HEK293 (cell line): ENCODE measurements at regions not wholly inside any gene's neighbourhood (a gene's known extent, or its start where the extent isn't known, plus 50 kb on each side); places are given as distances from the start of the nearest gene placed in this dataset.
"Not testable (repeated sequence)": the region's sequence is repeated elsewhere in the genome, so short reads cannot be mapped to it uniquely, and the experiment has no call there.

ENCODE experiments used
- CTCF ChIA-PET: fragments of 350-600 bp; formaldehyde crosslinking; extraction: SDS; loops from one replicate; lab custom pipeline; 2021; ENCODE audit warnings: antibody characterized with exemption; lab: Yijun Ruan, JAX
- POLR2A ChIA-PET: fragments of 300-600 bp; formaldehyde crosslinking; extraction: SDS; loops from one replicate; lab custom pipeline; 2020; ENCODE audit warnings: antibody characterized with exemption, inconsistent platforms; lab: Yijun Ruan, JAX
- H3K27ac ChIP-seq: fragments of 200-500 bp; sonication (Bioruptor generic); 2 replicates; pipeline ENCODE4 v1.5.1; 2014; ENCODE audit warnings: low read depth, low read length, control low read depth, inconsistent platforms; ENCODE audit errors: extremely low read depth
- H3K36me3 ChIP-seq, 2 experiments: fragments of 200-500 bp in 1 of 2; sonication (Bioruptor generic) in 1 of 2; 1 replicate in 1 of 2; 2 replicates in 1 of 2; pipeline ENCODE4 v1.5.1; 2014 to 2017; ENCODE audit warnings: inconsistent platforms in 2 of 2, low read length in 2 of 2; ENCODE audit not compliant: control insufficient read depth in 2 of 2, insufficient read depth in 1 of 2
- H3K4me1 ChIP-seq: fragments of 200-500 bp; sonication (Bioruptor generic); 2 replicates; pipeline ENCODE4 v1.5.1; 2014; ENCODE audit warnings: mild to moderate bottlenecking, low read length, inconsistent platforms; ENCODE audit not compliant: control insufficient read depth, insufficient read depth
- H3K4me3 ChIP-seq: 2 replicates; pipeline ENCODE4 v1.5.1; 2011; ENCODE audit warnings: low read depth, mild to moderate bottlenecking, control low read depth, low read length, moderate library complexity
- H3K9me3 ChIP-seq: fragments of 200-500 bp; sonication (Bioruptor generic); 2 replicates; pipeline ENCODE4 v1.5.1; 2014; ENCODE audit warnings: low read depth, low read length, inconsistent platforms; ENCODE audit not compliant: control insufficient read depth, insufficient read depth
- HOXC10 ChIP-seq: sonication (generic); formaldehyde crosslinking; IDR thresholded peaks from 2 replicates; pipeline ENCODE4 v1.8.1; 2023; ENCODE audit warnings: mild to moderate bottlenecking, missing genetic modification reagents
- KLF1 ChIP-seq: fragments of 450-650 bp; formaldehyde crosslinking; IDR thresholded peaks from 2 replicates; pipeline ENCODE4 v1.5.1; 2016; ENCODE audit warnings: missing biosample characterization, missing genetic modification characterization
- SALL2 ChIP-seq: fragments of 450-650 bp; formaldehyde crosslinking; IDR thresholded peaks from 2 replicates; pipeline ENCODE4 v1.5.0; 2017; ENCODE audit warnings: missing biosample characterization, mild to moderate bottlenecking, missing genetic modification characterization, borderline replicate concordance
- ZNF112 ChIP-seq: fragments of 450-650 bp; formaldehyde crosslinking; IDR thresholded peaks from 2 replicates; pipeline ENCODE4 v1.5.0; 2017; ENCODE audit warnings: missing biosample characterization, missing genetic modification characterization
- ZNF202 ChIP-seq: fragments of 450-650 bp; formaldehyde crosslinking; IDR thresholded peaks from 2 replicates; pipeline ENCODE4 v1.5.1; 2016; ENCODE audit warnings: missing biosample characterization, missing genetic modification characterization, borderline replicate concordance
- ZNF311 ChIP-seq: fragments of 450-650 bp; formaldehyde crosslinking; IDR thresholded peaks from 2 replicates; pipeline ENCODE4 v1.5.1; 2017; ENCODE audit warnings: missing biosample characterization, missing genetic modification characterization, borderline replicate concordance
- ZNF354C ChIP-seq: fragments of 450-650 bp; formaldehyde crosslinking; IDR thresholded peaks from 2 replicates; pipeline ENCODE4 v1.5.1; 2016; ENCODE audit warnings: missing biosample characterization, missing genetic modification characterization, low read depth, borderline replicate concordance
- ZNF416 ChIP-seq: fragments of 450-650 bp; formaldehyde crosslinking; IDR thresholded peaks from 2 replicates; pipeline ENCODE4 v1.5.1; 2016; ENCODE audit warnings: missing biosample characterization, missing genetic modification characterization
- ZNF521 ChIP-seq: fragments of 450-650 bp; formaldehyde crosslinking; IDR thresholded peaks from 2 replicates; pipeline ENCODE4 v1.5.1; 2017; ENCODE audit warnings: missing biosample characterization, mild to moderate bottlenecking, missing genetic modification characterization
- ZNF624 ChIP-seq: fragments of 450-650 bp; formaldehyde crosslinking; IDR thresholded peaks from 2 replicates; pipeline ENCODE4 v1.5.1; 2017; ENCODE audit warnings: missing biosample characterization, missing genetic modification characterization
- ZNF670 ChIP-seq: fragments of 450-650 bp; formaldehyde crosslinking; IDR thresholded peaks from 2 replicates; pipeline ENCODE4 v1.5.1; 2016; ENCODE audit warnings: missing biosample characterization, missing genetic modification characterization, low read depth
- TF ChIP-seq, protein P1 (sequence below): fragments of 450-650 bp; formaldehyde crosslinking; IDR thresholded peaks from 2 replicates; pipeline ENCODE4 v1.5.1; 2017; ENCODE audit warnings: missing biosample characterization, missing genetic modification characterization
- TF ChIP-seq, protein P2 (sequence below): fragments of 450-650 bp; formaldehyde crosslinking; IDR thresholded peaks from 2 replicates; pipeline ENCODE4 v1.5.1; 2016; ENCODE audit warnings: missing biosample characterization, missing genetic modification characterization
- TF ChIP-seq, protein P3 (sequence below): IDR thresholded peaks from 2 replicates; pipeline ENCODE4 v1.6.1; 2011; ENCODE audit warnings: mild to moderate bottlenecking, low read depth, low read length, borderline replicate concordance
- TF ChIP-seq, protein P4 (sequence below): fragments of 450-650 bp; formaldehyde crosslinking; IDR thresholded peaks from 2 replicates; pipeline ENCODE4 v1.5.1; 2016; ENCODE audit warnings: missing biosample characterization, missing genetic modification characterization

DNA sequence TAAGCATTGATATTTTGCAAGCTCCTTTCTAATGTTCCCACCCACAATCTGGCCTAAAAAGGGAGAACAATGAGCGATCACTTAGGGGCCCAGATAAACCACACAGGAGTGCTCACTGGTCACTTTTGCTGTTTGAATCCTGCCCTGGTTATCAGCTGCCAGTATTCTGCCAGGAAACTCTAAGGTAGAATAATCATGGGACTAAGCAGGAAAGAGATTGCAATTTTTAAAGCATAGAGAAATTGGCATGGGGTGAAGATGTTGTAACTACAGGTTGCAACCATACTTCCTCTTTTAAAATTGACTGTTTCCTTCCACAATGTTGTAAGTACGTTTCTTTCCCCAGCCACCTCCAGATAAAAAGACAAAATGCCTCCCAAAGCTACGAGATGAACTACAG, 251.2 kb upstream of the CDH11 start:
- H3K27ac ChIP-seq, result no peak overlapping the region
- no peaks in the 10 kb centered on the region for H3K9me3 ChIP-seq
- TF ChIP-seq HOXC10 (CRISPR knock-in tag) (no peak), ZNF521 (tag by site-specific recombination) (no peak), KLF1 (no peak), ZNF416 (no peak), ZNF670 (tag by site-specific recombination) (no peak), ZNF624 (no peak), ZNF311 (tag by site-specific recombination) (no peak)
- TF ChIP-seq, protein P1, sequence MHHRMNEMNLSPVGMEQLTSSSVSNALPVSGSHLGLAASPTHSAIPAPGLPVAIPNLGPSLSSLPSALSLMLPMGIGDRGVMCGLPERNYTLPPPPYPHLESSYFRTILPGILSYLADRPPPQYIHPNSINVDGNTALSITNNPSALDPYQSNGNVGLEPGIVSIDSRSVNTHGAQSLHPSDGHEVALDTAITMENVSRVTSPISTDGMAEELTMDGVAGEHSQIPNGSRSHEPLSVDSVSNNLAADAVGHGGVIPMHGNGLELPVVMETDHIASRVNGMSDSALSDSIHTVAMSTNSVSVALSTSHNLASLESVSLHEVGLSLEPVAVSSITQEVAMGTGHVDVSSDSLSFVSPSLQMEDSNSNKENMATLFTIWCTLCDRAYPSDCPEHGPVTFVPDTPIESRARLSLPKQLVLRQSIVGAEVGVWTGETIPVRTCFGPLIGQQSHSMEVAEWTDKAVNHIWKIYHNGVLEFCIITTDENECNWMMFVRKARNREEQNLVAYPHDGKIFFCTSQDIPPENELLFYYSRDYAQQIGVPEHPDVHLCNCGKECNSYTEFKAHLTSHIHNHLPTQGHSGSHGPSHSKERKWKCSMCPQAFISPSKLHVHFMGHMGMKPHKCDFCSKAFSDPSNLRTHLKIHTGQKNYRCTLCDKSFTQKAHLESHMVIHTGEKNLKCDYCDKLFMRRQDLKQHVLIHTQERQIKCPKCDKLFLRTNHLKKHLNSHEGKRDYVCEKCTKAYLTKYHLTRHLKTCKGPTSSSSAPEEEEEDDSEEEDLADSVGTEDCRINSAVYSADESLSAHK, result no peak
- TF ChIP-seq, all 188 proteins: peak for 0
- ChIA-PET CTCF (no interaction called here), POLR2A (interaction anchor here (0.6 kb wide), 1 partner anchor 257 kb away, joined by 6 read pairs; no protein-coding TSS in a partner anchor)
- Histone ChIP-seq H3K4me1 (no peaks in the 10 kb centered on the region), H3K4me3 (no peak overlapping the region), H3K36me3 (no peaks in the 10 kb centered on the region)

DNA sequence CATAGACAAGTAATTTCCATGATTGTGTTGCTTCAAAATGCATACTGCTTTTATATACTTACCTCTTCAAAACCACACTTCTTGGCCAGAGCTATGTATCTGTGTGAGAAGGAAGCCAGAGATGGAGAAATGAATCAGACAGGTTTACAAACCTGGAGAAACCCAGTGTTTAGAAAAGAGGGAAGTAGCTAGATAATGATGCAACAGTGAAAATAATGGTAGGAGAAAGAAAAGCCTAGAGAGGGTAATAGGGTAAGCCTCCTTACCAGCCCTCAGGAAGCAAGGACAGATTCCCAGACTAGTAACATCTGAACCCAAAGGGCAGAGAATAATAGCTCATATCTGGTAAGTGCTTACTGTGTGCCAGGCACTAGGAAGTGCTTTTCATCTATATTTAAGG, 250.3 kb upstream of the CDH11 start:
- ChIA-PET POLR2A (no interaction called here), CTCF (no interaction called here)
- TF ChIP-seq, protein P2, sequence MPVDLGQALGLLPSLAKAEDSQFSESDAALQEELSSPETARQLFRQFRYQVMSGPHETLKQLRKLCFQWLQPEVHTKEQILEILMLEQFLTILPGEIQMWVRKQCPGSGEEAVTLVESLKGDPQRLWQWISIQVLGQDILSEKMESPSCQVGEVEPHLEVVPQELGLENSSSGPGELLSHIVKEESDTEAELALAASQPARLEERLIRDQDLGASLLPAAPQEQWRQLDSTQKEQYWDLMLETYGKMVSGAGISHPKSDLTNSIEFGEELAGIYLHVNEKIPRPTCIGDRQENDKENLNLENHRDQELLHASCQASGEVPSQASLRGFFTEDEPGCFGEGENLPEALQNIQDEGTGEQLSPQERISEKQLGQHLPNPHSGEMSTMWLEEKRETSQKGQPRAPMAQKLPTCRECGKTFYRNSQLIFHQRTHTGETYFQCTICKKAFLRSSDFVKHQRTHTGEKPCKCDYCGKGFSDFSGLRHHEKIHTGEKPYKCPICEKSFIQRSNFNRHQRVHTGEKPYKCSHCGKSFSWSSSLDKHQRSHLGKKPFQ, result no peak
- TF ChIP-seq ZNF202 (tag by site-specific recombination) (no peak), ZNF354C (no peak), ZNF112 (tag by site-specific recombination) (no peak), SALL2 (tag by site-specific recombination) (no peak), KLF1 (no peak)
- TF ChIP-seq, protein P3, sequence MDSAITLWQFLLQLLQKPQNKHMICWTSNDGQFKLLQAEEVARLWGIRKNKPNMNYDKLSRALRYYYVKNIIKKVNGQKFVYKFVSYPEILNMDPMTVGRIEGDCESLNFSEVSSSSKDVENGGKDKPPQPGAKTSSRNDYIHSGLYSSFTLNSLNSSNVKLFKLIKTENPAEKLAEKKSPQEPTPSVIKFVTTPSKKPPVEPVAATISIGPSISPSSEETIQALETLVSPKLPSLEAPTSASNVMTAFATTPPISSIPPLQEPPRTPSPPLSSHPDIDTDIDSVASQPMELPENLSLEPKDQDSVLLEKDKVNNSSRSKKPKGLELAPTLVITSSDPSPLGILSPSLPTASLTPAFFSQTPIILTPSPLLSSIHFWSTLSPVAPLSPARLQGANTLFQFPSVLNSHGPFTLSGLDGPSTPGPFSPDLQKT, result no peak

DNA sequence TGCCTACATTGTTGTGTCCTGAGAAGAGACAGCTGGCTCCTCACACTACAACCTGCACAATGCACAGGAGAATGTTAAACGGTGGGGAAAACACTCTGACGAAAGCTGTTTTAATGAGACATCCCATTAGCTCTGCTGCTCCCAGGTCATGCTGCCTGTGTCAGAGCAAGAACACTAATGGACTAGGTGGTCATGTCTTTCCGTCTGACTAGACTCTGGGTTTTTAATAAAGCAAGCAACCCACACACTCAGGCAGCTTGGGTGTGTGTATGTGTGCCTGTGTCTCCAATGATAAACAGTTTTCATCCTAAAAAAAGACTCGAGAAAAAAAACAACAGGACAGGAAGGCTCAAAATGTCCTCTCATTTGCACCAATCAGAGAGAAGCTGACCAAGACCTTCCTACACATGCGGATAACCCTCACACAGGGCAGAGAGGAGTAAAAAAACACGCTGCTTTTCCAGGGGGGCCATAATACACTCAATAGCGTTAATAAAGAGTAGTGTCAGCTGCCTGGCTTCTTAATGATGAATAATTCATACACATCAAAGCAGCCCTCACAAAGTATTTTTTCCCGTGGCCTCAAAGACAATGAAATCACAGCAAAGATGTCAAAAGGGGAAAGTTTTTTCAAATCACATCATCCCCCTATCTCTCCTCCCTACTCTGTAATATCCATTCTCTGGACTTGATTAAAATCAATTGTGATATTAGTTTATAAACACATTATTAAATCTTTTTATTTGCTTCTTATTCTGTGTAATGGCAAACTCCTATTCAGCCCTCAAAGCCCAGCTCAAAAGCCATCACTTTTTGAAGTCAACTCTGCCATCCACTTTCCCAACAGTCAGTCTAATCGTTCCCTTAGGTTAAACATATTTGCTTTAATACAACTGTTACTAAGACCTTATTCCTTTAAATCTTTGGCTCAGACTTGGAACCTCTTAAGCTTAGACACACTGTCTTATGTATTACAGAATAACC, 244.2 kb upstream of the CDH11 start:
- Histone ChIP-seq H3K4me1 (no peaks in the 10 kb centered on the region), H3K9me3 (no peaks in the 10 kb centered on the region), H3K27ac (no peak overlapping the region), H3K4me3 (no peak overlapping the region), H3K36me3 (no peaks in the 10 kb centered on the region)
- TF ChIP-seq, protein P4, sequence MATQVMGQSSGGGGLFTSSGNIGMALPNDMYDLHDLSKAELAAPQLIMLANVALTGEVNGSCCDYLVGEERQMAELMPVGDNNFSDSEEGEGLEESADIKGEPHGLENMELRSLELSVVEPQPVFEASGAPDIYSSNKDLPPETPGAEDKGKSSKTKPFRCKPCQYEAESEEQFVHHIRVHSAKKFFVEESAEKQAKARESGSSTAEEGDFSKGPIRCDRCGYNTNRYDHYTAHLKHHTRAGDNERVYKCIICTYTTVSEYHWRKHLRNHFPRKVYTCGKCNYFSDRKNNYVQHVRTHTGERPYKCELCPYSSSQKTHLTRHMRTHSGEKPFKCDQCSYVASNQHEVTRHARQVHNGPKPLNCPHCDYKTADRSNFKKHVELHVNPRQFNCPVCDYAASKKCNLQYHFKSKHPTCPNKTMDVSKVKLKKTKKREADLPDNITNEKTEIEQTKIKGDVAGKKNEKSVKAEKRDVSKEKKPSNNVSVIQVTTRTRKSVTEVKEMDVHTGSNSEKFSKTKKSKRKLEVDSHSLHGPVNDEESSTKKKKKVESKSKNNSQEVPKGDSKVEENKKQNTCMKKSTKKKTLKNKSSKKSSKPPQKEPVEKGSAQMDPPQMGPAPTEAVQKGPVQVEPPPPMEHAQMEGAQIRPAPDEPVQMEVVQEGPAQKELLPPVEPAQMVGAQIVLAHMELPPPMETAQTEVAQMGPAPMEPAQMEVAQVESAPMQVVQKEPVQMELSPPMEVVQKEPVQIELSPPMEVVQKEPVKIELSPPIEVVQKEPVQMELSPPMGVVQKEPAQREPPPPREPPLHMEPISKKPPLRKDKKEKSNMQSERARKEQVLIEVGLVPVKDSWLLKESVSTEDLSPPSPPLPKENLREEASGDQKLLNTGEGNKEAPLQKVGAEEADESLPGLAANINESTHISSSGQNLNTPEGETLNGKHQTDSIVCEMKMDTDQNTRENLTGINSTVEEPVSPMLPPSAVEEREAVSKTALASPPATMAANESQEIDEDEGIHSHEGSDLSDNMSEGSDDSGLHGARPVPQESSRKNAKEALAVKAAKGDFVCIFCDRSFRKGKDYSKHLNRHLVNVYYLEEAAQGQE (tag by site-specific recombination), result no peak
- POLR2A ChIA-PET, result no interaction called here
- CTCF ChIA-PET, result no interaction called here

More for the DNA sequence above, 250.3 kb upstream of the CDH11 start:
- Histone ChIP-seq H3K9me3 (no peaks in the 10 kb centered on the region), H3K36me3 (no peaks in the 10 kb centered on the region), H3K4me1 (no peaks in the 10 kb centered on the region), H3K4me3 (no peak overlapping the region), H3K27ac (no peak overlapping the region)

DNA sequence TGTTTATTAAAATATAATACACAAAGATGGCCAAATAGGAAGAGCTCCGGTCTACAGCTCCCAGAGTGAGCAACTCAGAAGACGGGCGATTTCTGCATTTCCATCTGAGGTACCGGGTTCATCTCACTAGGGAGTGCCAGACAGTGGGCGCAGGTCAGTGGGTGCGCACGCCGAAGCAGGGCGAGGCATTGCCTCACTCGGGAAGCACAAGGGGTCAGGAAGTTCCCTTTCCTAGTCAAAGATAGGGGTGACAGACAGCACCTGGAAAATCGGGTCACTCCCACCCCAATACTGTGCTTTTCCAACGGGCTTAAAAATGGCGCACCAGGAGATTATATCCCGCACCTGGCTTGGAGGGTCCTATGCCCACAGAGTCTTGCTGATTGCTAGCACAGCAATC, 234.9 kb upstream of the CDH11 start:
- H3K4me3 ChIP-seq, H3K36me3 ChIP-seq, CTCF ChIA-PET, POLR2A ChIA-PET, H3K9me3 ChIP-seq, H3K27ac ChIP-seq, H3K4me1 ChIP-seq: not testable (repeated sequence)
